Neural cell (in vitro differentiated cells): ENCODE measurements at regions not wholly inside any gene's neighbourhood (a gene's known extent, or its start where the extent isn't known, plus 50 kb on each side); places are given as distances from the start of the nearest gene placed in this dataset.

Experiments
- POLR2AphosphoS5 ChIP-seq: IDR thresholded peaks from 2 replicates; pipeline ENCODE4 v1.6.1; 2012
- REST ChIP-seq: IDR thresholded peaks from 2 replicates; pipeline ENCODE4 v1.6.1; 2012; ENCODE audit warnings: borderline replicate concordance
- TAF1 ChIP-seq: IDR thresholded peaks from 2 replicates; pipeline ENCODE4 v1.6.1; 2012; ENCODE audit warnings: low read depth
- TF ChIP-seq, protein P1 (sequence below): fragments of 450-650 bp; IDR thresholded peaks from 2 replicates; pipeline ENCODE4 v1.5.1; 2014; ENCODE audit warnings: antibody characterized with exemption, mild to moderate bottlenecking, moderate library complexity; ENCODE audit not compliant: poor library complexity, severe bottlenecking

GRCh38 chr2:128404709-128405466, 86.2 kb upstream of the HS6ST1 start:
- TF ChIP-seq, protein P1, sequence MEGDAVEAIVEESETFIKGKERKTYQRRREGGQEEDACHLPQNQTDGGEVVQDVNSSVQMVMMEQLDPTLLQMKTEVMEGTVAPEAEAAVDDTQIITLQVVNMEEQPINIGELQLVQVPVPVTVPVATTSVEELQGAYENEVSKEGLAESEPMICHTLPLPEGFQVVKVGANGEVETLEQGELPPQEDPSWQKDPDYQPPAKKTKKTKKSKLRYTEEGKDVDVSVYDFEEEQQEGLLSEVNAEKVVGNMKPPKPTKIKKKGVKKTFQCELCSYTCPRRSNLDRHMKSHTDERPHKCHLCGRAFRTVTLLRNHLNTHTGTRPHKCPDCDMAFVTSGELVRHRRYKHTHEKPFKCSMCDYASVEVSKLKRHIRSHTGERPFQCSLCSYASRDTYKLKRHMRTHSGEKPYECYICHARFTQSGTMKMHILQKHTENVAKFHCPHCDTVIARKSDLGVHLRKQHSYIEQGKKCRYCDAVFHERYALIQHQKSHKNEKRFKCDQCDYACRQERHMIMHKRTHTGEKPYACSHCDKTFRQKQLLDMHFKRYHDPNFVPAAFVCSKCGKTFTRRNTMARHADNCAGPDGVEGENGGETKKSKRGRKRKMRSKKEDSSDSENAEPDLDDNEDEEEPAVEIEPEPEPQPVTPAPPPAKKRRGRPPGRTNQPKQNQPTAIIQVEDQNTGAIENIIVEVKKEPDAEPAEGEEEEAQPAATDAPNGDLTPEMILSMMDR = no peak
- TF ChIP-seq POLR2AphosphoS5 = no peak
- TF ChIP-seq TAF1 = no peak
- TF ChIP-seq REST = no peak
